HG02970 (cell line): ENCODE measurements at regions not wholly inside any gene's neighbourhood (a gene's known extent, or its start where the extent isn't known, plus 50 kb on each side); places are given as distances from the start of the nearest gene placed in this dataset.

Source experiments
- ATAC-seq: cut with Tn5 transposase; IDR thresholded peaks from one replicate; pipeline ENCODE4 v1.9.1; 2021; ENCODE audit warnings: mild to moderate bottlenecking, moderate library complexity, moderate number of reproducible peaks; ENCODE audit not compliant: unreplicated experiment, low FRiP score

DNA sequence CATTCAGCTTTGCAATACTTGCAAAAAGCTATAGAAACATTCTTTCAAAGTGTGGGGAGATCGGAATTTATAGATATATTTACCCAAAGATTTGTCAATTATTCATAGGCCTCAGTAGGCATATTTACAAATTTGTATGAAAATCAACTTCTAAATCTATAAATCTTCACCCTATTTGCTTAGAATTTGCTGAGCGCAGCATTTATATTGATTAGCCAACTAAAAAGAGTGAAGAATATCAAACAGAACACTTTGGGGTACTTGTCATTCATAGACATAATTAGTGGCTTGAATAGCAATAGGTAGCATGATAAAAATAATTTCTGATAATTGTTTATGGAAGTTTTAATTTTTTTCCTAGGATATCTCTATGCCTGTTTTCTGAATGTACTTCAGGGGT is 244.5 kb upstream of the SLC35B3 start:
- no peak for ATAC-seq

GRCh38 chr6:8678466-8678865 is 243.1 kb upstream of the SLC35B3 start:
- no peak for ATAC-seq

DNA sequence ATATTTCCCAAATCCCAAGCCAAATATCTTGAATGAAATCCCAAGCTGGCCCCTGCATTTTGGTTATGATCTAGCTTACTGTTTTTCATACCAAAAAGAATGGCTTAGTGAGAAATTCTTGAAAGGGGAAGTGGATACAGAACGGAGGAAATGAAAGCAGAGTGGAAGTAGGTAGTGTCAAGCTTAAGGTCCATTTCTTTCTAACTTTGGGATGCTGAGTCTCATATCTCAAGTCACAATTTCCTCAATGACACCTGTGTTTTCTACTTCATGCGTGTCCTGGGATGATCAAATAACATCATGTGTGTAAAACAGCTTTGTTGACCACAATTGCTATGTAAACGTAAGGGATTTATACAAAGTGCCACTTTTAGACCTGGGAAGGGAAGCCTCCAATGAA is 238.8 kb upstream of the SLC35B3 start:
- no peak for ATAC-seq

GRCh38 chr6:8672882-8673281 is 237.5 kb upstream of the SLC35B3 start:
- no peak for ATAC-seq

- no peak for ATAC-seq
Observed at GRCh38 chr6:8670792-8671191, 235.4 kb upstream of the SLC35B3 start.

- no peak for ATAC-seq
Observed at GRCh38 chr6:8664700-8665099, 229.4 kb upstream of the SLC35B3 start.

DNA sequence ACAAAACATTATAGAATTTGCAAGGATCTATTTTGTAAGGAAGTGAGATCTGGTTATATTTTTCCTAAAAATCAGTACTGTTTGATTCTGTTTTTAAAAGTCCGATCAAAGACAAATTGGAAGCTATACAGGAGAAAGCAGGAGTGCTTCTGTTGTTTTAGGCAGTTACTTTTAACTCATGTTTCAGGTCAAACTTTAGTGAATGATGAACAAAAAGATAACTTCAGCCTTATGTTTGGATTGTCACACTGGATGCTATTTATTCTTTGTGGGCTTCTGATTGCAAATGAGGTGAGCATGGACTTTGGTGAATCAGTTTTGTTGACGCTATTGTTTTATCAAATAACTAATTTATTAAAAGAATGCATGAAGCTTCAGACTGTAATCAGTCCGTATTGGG is 228.7 kb upstream of the SLC35B3 start:
- no peak for ATAC-seq

- no peak for ATAC-seq
Observed at GRCh38 chr6:8659404-8660189, 224.3 kb upstream of the SLC35B3 start.

DNA sequence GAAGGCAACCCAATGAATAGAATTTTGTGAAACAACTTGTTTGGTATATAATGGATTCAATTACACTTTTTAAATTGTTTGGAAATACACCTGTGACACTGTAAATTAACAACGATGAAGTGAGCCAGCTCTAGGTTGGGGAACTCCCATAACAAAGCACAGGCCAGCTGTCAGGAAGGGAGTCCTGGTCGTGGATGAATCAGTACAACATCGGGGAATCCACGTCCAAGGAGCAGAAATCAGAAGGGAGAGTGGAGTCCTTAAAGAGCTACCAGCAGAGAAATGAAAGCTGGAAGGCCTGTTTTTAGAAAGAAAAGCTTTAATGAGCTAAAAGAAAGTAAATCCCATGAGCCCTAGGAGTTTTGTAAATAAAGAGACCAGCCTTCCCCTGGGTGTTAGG is 223.1 kb upstream of the SLC35B3 start:
- ATAC-seq = no peak

DNA sequence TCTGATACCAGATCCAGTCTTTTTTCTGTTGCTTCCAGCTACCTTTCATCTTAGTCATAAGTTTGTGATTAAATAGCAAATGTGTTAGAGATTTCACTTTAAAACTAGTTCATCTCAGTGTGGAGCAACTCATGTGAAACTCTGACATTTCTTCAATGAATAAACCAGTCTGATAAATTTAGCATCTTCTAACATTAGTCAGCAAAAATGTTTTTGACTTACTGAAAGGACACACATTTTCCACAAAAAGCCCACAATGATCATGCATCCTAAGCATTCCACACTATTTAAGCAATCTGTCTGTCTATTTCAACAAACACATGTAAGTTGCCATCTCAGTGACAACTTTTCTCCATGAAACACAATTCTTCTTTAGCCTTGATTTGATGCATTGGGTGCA is 222.2 kb upstream of the SLC35B3 start:
- ATAC-seq = no peak

GRCh38 chr6:8655670-8656454 is 220.5 kb upstream of the SLC35B3 start:
- no peak for ATAC-seq

DNA sequence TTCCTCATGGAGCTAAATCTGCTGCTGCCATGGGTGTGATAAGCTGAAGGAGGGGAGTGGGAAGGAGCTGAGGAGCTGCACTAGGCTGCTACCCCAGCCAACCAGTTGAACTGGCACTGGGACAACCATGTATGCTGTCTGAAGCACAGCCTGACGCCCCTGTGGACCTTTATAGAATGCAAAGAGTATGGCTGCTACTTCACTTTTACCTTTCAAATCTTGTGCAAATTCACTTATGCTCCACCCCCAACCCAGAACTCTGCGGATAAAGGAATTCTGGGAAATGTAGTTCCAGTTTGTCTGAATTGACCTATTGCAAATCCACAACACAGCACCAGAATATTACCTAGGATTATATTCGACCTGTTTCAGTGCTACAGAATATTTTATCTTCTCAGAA is 217.4 kb upstream of the SLC35B3 start:
- ATAC-seq = no peak

DNA sequence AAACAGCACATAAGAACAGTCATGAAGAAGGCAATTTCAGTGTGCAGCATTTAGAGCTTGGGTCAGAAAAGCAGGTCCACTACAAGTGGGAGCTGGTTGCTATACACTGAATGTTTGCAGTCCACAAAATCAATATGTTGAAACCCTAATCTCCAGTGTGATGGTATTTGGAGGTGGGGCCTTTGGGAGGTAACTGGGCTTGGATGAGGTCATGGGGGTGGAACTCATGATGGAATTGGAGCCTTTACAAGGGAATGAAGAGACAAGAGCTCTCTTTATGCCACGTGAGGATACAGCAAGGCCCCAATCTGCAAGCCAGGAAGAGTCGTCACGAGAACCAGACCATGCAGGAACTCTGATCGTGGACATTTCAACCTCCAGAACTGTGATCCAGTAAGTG is 216.7 kb upstream of the SLC35B3 start:
- no peak for ATAC-seq

GRCh38 chr6:8645212-8645611 is 209.9 kb upstream of the SLC35B3 start:
- no peak for ATAC-seq

GRCh38 chr6:8644306-8644705 is 209.0 kb upstream of the SLC35B3 start:
- ATAC-seq = no peak

- ATAC-seq = no peak
Observed at GRCh38 chr6:8642854-8643253, 207.5 kb upstream of the SLC35B3 start.

DNA sequence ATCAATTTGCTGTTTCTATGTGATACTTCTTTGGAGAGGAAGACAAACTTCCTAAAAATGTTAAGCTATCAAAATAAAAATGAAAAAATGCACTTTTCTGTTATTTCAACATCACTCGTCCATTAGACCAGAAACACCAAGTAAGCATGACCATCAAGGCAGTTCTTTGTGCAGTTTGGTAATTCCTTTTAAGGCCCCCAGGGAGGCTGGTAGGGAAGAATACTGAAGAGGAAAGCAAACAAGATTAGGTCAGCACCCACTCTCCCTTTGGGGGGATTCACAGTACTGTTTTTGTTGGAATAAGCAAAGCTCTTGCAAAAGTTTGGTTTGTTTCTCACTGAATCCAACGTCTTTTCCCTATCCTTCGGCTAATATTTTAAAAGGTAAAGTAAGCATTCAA is 206.8 kb upstream of the SLC35B3 start:
- no peak for ATAC-seq

DNA sequence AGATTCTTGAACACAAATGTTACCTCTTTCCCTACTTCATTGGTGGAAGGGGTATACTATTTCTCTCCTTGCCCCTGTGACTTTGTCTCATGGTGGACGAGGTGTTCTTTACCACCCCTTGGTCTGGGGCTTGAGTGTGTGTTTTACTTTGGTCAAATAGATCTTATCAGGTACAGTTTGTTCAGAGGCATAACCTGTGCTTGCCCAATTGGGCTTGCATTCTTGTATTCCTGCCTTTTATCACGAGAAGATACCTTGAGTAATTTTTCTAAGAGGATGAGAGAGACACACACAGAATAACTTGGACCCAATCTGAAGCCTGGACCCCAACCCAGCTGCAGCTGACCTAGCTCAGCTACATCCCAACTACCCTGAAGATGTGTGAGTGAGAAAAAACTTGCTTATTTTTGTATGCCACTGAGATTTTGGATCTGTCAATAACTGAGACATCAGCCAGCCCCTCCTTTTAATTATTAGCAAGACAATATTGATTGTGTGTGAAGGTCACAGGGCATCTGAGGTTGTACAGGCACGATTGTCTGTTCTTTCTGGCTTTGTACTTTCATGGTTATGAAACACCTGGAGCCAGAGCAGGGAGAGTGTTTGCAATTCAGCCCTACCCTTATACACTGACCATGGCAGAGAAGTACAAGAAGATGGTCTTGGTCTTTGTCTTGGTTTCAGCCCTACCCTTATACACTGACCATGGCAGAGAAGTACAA is 204.7 kb upstream of the SLC35B3 start:
- no peak for ATAC-seq

DNA sequence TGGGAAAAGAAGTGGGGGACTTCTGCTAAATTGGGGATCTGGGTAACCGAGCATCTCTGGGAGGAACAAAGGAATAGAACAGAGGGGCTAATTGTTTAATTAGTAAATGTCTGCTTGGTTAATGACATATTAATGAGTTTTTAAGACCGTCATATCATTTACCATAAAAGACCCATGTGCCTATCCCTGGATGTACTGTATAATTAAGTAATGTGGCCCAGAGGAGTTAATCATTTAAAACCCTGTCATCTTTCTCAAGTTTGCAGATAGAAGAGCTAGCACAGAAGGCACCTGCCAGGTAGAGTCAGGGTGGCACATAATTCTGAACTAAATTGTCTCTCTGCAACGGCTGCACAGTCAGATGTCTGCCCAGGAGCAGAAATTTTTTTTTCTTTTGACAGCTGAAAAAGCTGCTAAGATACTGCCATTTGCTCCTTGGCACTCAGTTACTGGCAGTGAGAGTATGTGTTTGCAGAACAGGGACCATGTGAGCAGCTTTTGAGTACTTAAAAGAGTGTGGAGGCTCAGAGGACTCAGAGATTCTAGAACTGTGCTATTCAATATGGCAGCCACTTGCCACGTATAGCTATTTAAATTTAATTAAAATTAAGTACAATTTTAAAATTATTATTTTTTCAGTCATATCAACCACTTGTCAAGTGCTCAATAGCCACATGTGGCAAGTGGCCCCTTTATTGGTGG is 202.7 kb upstream of the SLC35B3 start:
- ATAC-seq = no peak

DNA sequence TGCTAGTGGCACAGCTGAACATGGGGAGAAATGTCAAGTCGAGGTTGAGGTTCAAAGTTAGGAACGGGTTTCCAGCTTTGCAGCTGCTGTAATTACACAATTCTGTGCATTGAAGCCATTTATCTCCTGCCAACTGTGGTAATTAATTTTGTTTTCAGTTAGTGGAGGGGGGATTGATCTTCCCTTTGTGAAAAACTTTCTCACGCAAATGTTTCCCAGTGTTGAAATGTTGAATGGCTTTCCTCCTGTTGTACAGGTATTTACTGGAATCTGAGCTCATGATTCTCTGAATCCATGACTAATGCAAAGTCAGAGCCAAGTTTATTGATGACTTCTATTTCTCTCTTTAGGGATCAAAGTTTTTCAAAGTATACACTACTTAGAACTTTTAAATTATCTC is 198.4 kb upstream of the SLC35B3 start:
- ATAC-seq = no peak

DNA sequence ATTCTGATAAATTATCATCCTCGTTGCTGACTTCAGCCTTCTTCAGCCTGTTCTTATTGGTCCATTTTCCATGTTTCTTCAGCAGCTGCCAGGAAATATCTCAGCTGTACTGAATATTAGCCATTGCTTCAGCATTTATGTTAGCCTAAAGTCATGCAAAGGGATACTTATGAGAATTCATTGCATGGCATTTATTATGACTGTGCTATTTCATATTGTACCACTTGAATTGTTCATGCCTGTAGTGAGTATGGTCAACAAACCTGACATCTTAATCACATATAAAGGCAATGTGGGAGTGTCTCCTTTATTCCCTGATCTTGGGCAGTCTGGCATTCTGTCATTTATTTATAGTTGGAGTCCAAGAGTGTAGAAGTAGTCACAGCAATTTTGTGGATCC is 193.4 kb upstream of the SLC35B3 start:
- no peak for ATAC-seq
